Activated T-cell treated with anti-CD3 and anti-CD28 coated beads, Interleukin-2, amount 50 U/mL, for 24 hours (primary cell): ENCODE measurements at regions not wholly inside any gene's neighbourhood (a gene's known extent, or its start where the extent isn't known, plus 50 kb on each side); places are given as distances from the start of the nearest gene placed in this dataset.

Source experiments
- DNase-seq: peaks from one replicate; pipeline ENCODE4 v3.0.0-alpha.2; 2020
- H3K27ac Mint-ChIP-seq: 2 replicates; pipeline ENCODE4 v1.8.0; 2020; ENCODE audit warnings: mild to moderate bottlenecking, mixed read lengths
- H3K27me3 Mint-ChIP-seq: 2 replicates; pipeline ENCODE4 v1.8.0; 2020; ENCODE audit warnings: mixed read lengths
- H3K36me3 Mint-ChIP-seq: 2 replicates; pipeline ENCODE4 v1.8.0; 2020; ENCODE audit warnings: low read depth, mixed read lengths
- H3K4me1 Mint-ChIP-seq: 2 replicates; pipeline ENCODE4 v1.8.0; 2020; ENCODE audit warnings: low read depth, mixed read lengths
- H3K4me3 Mint-ChIP-seq: 2 replicates; pipeline ENCODE4 v1.8.0; 2020; ENCODE audit warnings: mild to moderate bottlenecking, moderate library complexity, mixed read lengths
- H3K9me3 Mint-ChIP-seq: 2 replicates; pipeline ENCODE4 v1.8.0; 2020; ENCODE audit warnings: mixed read lengths

GRCh38 chr3:182214416-182214815, 502.7 kb downstream of the SOX2 start:
- H3K4me3 Mint-ChIP-seq, result no peak overlapping the region
- DNase-seq, result no peak
- no peaks in the 10 kb centered on the region for H3K4me1 Mint-ChIP-seq
- no peak overlapping the region for H3K27ac Mint-ChIP-seq
- no peaks in the 10 kb centered on the region for H3K36me3 Mint-ChIP-seq
- no peaks in the 10 kb centered on the region for H3K9me3 Mint-ChIP-seq
- no peaks in the 10 kb centered on the region for H3K27me3 Mint-ChIP-seq

- DNase-seq, result no peak
- Mint-ChIP-seq H3K27me3 (no peaks in the 10 kb centered on the region), H3K4me1 (no peaks in the 10 kb centered on the region), H3K4me3 (no peak overlapping the region), H3K9me3 (no peaks in the 10 kb centered on the region), H3K27ac (no peak overlapping the region), H3K36me3 (no peaks in the 10 kb centered on the region)
These were observed 504.2 kb downstream of the SOX2 start for GRCh38 chr3:182215881-182216280.

- no peaks in the 10 kb centered on the region for H3K9me3 Mint-ChIP-seq
- no peak for DNase-seq
- no peak overlapping the region for H3K4me3 Mint-ChIP-seq
- H3K27me3 Mint-ChIP-seq, result no peaks in the 10 kb centered on the region
- H3K4me1 Mint-ChIP-seq, result no peaks in the 10 kb centered on the region
- H3K36me3 Mint-ChIP-seq, result no peaks in the 10 kb centered on the region
- no peak overlapping the region for H3K27ac Mint-ChIP-seq
These were observed 504.7 kb downstream of the SOX2 start for GRCh38 chr3:182216311-182216970.

GRCh38 chr3:182220013-182220412, 508.3 kb downstream of the SOX2 start:
- Mint-ChIP-seq H3K27ac (no peak overlapping the region), H3K36me3 (no peaks in the 10 kb centered on the region)

GRCh38 chr3:182220471-182220870, 508.7 kb downstream of the SOX2 start:
- Mint-ChIP-seq H3K9me3 (no peaks in the 10 kb centered on the region), H3K4me3 (no peak overlapping the region), H3K4me1 (no peaks in the 10 kb centered on the region), H3K27ac (no peak overlapping the region), H3K36me3 (no peaks in the 10 kb centered on the region), H3K27me3 (no peaks in the 10 kb centered on the region)
- no peak for DNase-seq

More at GRCh38 chr3:182220013-182220412, 508.3 kb downstream of the SOX2 start:
- Mint-ChIP-seq H3K4me3 (no peak overlapping the region), H3K4me1 (no peaks in the 10 kb centered on the region), H3K9me3 (no peaks in the 10 kb centered on the region), H3K27me3 (no peaks in the 10 kb centered on the region)
- no peak for DNase-seq

- Mint-ChIP-seq H3K27me3 (no peaks in the 10 kb centered on the region), H3K4me3 (no peak overlapping the region), H3K9me3 (peaks cover 4% of the 10 kb centered on the region), H3K36me3 (no peaks in the 10 kb centered on the region), H3K4me1 (no peaks in the 10 kb centered on the region), H3K27ac (no peak overlapping the region)
- DNase-seq, result no peak
These were observed 515.3 kb downstream of the SOX2 start for GRCh38 chr3:182226995-182227394.

GRCh38 chr3:182233405-182233804, 521.7 kb downstream of the SOX2 start:
- H3K27me3 Mint-ChIP-seq, result no peaks in the 10 kb centered on the region
- no peaks in the 10 kb centered on the region for H3K4me1 Mint-ChIP-seq
- peaks cover 4% of the 10 kb centered on the region for H3K9me3 Mint-ChIP-seq
- no peak overlapping the region for H3K27ac Mint-ChIP-seq
- H3K36me3 Mint-ChIP-seq, result no peaks in the 10 kb centered on the region
- no peak for DNase-seq
- H3K4me3 Mint-ChIP-seq, result no peak overlapping the region

- H3K27me3 Mint-ChIP-seq, result no peaks in the 10 kb centered on the region
- peaks cover 4% of the 10 kb centered on the region for H3K9me3 Mint-ChIP-seq
- no peak for DNase-seq
- no peaks in the 10 kb centered on the region for H3K4me1 Mint-ChIP-seq
- no peak overlapping the region for H3K4me3 Mint-ChIP-seq
- no peaks in the 10 kb centered on the region for H3K36me3 Mint-ChIP-seq
- H3K27ac Mint-ChIP-seq, result no peak overlapping the region
These were observed 522.2 kb downstream of the SOX2 start for GRCh38 chr3:182233957-182234356.

- Mint-ChIP-seq H3K4me1 (no peaks in the 10 kb centered on the region), H3K36me3 (no peaks in the 10 kb centered on the region), H3K9me3 (peaks cover 1% of the 10 kb centered on the region), H3K4me3 (no peak overlapping the region), H3K27me3 (no peaks in the 10 kb centered on the region), H3K27ac (no peak overlapping the region)
- no peak for DNase-seq
These were observed 523.2 kb downstream of the SOX2 start for GRCh38 chr3:182234881-182235280.

- no peaks in the 10 kb centered on the region for H3K9me3 Mint-ChIP-seq
- H3K27ac Mint-ChIP-seq, result no peak overlapping the region
- H3K4me3 Mint-ChIP-seq, result no peak overlapping the region
- DNase-seq, result no peak
- no peaks in the 10 kb centered on the region for H3K4me1 Mint-ChIP-seq
- H3K27me3 Mint-ChIP-seq, result no peaks in the 10 kb centered on the region
- no peaks in the 10 kb centered on the region for H3K36me3 Mint-ChIP-seq
These were observed 523.8 kb downstream of the SOX2 start for GRCh38 chr3:182235504-182235903.

- Mint-ChIP-seq H3K9me3 (no peaks in the 10 kb centered on the region), H3K4me1 (no peaks in the 10 kb centered on the region), H3K36me3 (no peaks in the 10 kb centered on the region), H3K27ac (no peak overlapping the region), H3K4me3 (no peak overlapping the region), H3K27me3 (no peaks in the 10 kb centered on the region)
- no peak for DNase-seq
These were observed 526.4 kb downstream of the SOX2 start for GRCh38 chr3:182238126-182238525.

GRCh38 chr3:182239316-182239715, 527.6 kb downstream of the SOX2 start:
- DNase-seq, result no peak
- no peak overlapping the region for H3K4me3 Mint-ChIP-seq
- no peaks in the 10 kb centered on the region for H3K27me3 Mint-ChIP-seq
- H3K27ac Mint-ChIP-seq, result no peak overlapping the region
- H3K9me3 Mint-ChIP-seq, result no peaks in the 10 kb centered on the region
- H3K36me3 Mint-ChIP-seq, result no peaks in the 10 kb centered on the region
- no peaks in the 10 kb centered on the region for H3K4me1 Mint-ChIP-seq

GRCh38 chr3:182240474-182240873, 528.7 kb downstream of the SOX2 start:
- Mint-ChIP-seq H3K4me1 (no peaks in the 10 kb centered on the region), H3K9me3 (no peaks in the 10 kb centered on the region), H3K27me3 (no peaks in the 10 kb centered on the region), H3K4me3 (no peak overlapping the region), H3K27ac (no peak overlapping the region), H3K36me3 (no peaks in the 10 kb centered on the region)
- no peak for DNase-seq

GRCh38 chr3:182241196-182241765, 529.6 kb downstream of the SOX2 start:
- H3K27me3 Mint-ChIP-seq, result no peaks in the 10 kb centered on the region
- no peaks in the 10 kb centered on the region for H3K4me1 Mint-ChIP-seq
- no peaks in the 10 kb centered on the region for H3K9me3 Mint-ChIP-seq
- no peaks in the 10 kb centered on the region for H3K36me3 Mint-ChIP-seq
- no peak overlapping the region for H3K27ac Mint-ChIP-seq
- H3K4me3 Mint-ChIP-seq, result no peak overlapping the region
- DNase-seq, result no peak

- no peak for DNase-seq
- Mint-ChIP-seq H3K4me1 (no peaks in the 10 kb centered on the region), H3K4me3 (no peak overlapping the region), H3K27ac (no peak overlapping the region), H3K9me3 (no peaks in the 10 kb centered on the region), H3K36me3 (no peaks in the 10 kb centered on the region), H3K27me3 (no peaks in the 10 kb centered on the region)
These were observed 530.2 kb downstream of the SOX2 start for GRCh38 chr3:182241766-182242488.
